Stimulated activated CD4-positive, alpha-beta T cell treated with anti-CD3 and anti-CD28 coated beads, Interleukin-1b, Interleukin-23, amount 100 ng/mL, for 48 hours (primary cell): ENCODE measurements at regions not wholly inside any gene's neighbourhood (a gene's known extent, or its start where the extent isn't known, plus 50 kb on each side); places are given as distances from the start of the nearest gene placed in this dataset.
"Not testable (repeated sequence)": the region's sequence is repeated elsewhere in the genome, so short reads cannot be mapped to it uniquely, and the experiment has no call there.

Experiments used
- DNase-seq: peaks from one replicate; pipeline ENCODE4 v3.0.0-alpha.2; 2020

- no peak for DNase-seq
Measured at GRCh38 chr19:27894906-27895754, 1317.8 kb downstream of the UQCRFS1 start.

- no peak for DNase-seq
Measured at GRCh38 chr19:27892500-27892899, 1320.5 kb downstream of the UQCRFS1 start.

GRCh38 chr19:27891411-27891810, 1321.5 kb downstream of the UQCRFS1 start:
- DNase-seq = no peak

GRCh38 chr19:27890696-27891095, 1322.3 kb downstream of the UQCRFS1 start:
- DNase-seq = no peak

- no peak for DNase-seq
Measured at GRCh38 chr19:27890206-27890605, 1322.7 kb downstream of the UQCRFS1 start.

- no peak for DNase-seq
Measured at GRCh38 chr19:27889156-27889555, 1323.8 kb downstream of the UQCRFS1 start.

- DNase-seq = no peak
Measured at GRCh38 chr19:27887946-27888345, 1325.0 kb downstream of the UQCRFS1 start.

GRCh38 chr19:27885359-27885758, 1327.6 kb downstream of the UQCRFS1 start:
- no peak for DNase-seq

- DNase-seq = no peak
Measured at GRCh38 chr19:27884376-27884775, 1328.6 kb downstream of the UQCRFS1 start.

GRCh38 chr19:27881213-27881612, 1331.7 kb downstream of the UQCRFS1 start:
- no peak for DNase-seq

- DNase-seq = no peak
Measured at GRCh38 chr19:27876976-27877512, 1335.9 kb downstream of the UQCRFS1 start.

- DNase-seq = no peak
Measured at GRCh38 chr19:27876489-27876888, 1336.5 kb downstream of the UQCRFS1 start.

GRCh38 chr19:27872370-27872769, 1340.6 kb downstream of the UQCRFS1 start:
- DNase-seq = no peak

- DNase-seq = no peak
Measured at GRCh38 chr19:27870293-27870692, 1342.7 kb downstream of the UQCRFS1 start.

GRCh38 chr19:27868007-27868406, 1344.9 kb downstream of the UQCRFS1 start:
- DNase-seq = no peak

- no peak for DNase-seq
Measured at GRCh38 chr19:27865927-27866777, 1346.8 kb downstream of the UQCRFS1 start.

GRCh38 chr19:27861411-27861975, 1351.5 kb downstream of the UQCRFS1 start:
- no peak for DNase-seq

GRCh38 chr19:27860309-27860934, 1352.5 kb downstream of the UQCRFS1 start:
- DNase-seq = no peak

GRCh38 chr19:27859689-27860088, 1353.3 kb downstream of the UQCRFS1 start:
- DNase-seq = no peak

GRCh38 chr19:27858981-27859581, 1353.9 kb downstream of the UQCRFS1 start:
- no peak for DNase-seq

- not testable (repeated sequence) for DNase-seq
Measured at GRCh38 chr19:27852931-27853330, 1360.0 kb downstream of the UQCRFS1 start.

GRCh38 chr19:27851543-27852060, 1361.3 kb downstream of the UQCRFS1 start:
- no peak for DNase-seq
